SK-N-MC (cell line): ENCODE measurements at regions not wholly inside any gene's neighbourhood (a gene's known extent, or its start where the extent isn't known, plus 50 kb on each side); places are given as distances from the start of the nearest gene placed in this dataset.

ENCODE experiments used
- EZH2 ChIP-seq: fragments of 200-600 bp; sonication (generic); IDR thresholded peaks from one replicate; pipeline ENCODE4 v1.6.1; 2017; ENCODE audit warnings: antibody characterized with exemption
- POLR2AphosphoS5 ChIP-seq: IDR thresholded peaks from 2 replicates; pipeline ENCODE4 v1.6.1; 2012; ENCODE audit warnings: mild to moderate bottlenecking, low read depth, low read length, borderline replicate concordance

- TF ChIP-seq POLR2AphosphoS5, result no peak
- no peak for TF ChIP-seq EZH2
Measured at GRCh38 chr2:19579461-19579860, 221.0 kb upstream of the OSR1 start.
